WTC11 (cell line): ENCODE measurements at regions not wholly inside any gene's neighbourhood (a gene's known extent, or its start where the extent isn't known, plus 50 kb on each side); places are given as distances from the start of the nearest gene placed in this dataset.

Experiments used
- ATAC-seq: fragments of 200-7000 bp; cut with Tn5 transposase; 2 replicates; pipeline ENCODE4 v1.10.0; 2021; ENCODE audit warnings: mild to moderate bottlenecking, moderate library complexity
- CTCF ChIA-PET: fragments of 300-600 bp; sonication (Branson Sonifier 250); formaldehyde crosslinking; loops from one replicate; lab custom pipeline; 2021; ENCODE audit warnings: antibody characterized with exemption; lab: Charles Lee
- POLR2A ChIA-PET: fragments of 350-600 bp; sonication (Branson Sonifier 250); formaldehyde crosslinking; loops from one replicate; lab custom pipeline; 2021; ENCODE audit warnings: antibody characterized with exemption; lab: Charles Lee
- DNase-seq: peaks from one replicate; pipeline ENCODE4 v3.0.0; 2021; ENCODE audit warnings: low spot score
- H3K27ac Mint-ChIP-seq: 2 replicates; pipeline ENCODE4 v1.8.0; 2021; ENCODE audit warnings: mixed read lengths
- H3K27me3 Mint-ChIP-seq: 2 replicates; pipeline ENCODE4 v1.8.0; 2021; ENCODE audit warnings: low read depth, mild to moderate bottlenecking, moderate library complexity, mixed read lengths
- H3K36me3 Mint-ChIP-seq: 2 replicates; pipeline ENCODE4 v1.8.0; 2021; ENCODE audit warnings: mixed read lengths
- H3K4me1 Mint-ChIP-seq: 2 replicates; pipeline ENCODE4 v1.8.0; 2022; ENCODE audit warnings: mixed read lengths
- H3K4me3 Mint-ChIP-seq: 2 replicates; pipeline ENCODE4 v1.8.0; 2021; ENCODE audit warnings: mild to moderate bottlenecking, moderate library complexity, mixed read lengths
- H3K9me3 Mint-ChIP-seq: 2 replicates; pipeline ENCODE4 v1.8.0; 2021; ENCODE audit warnings: mixed read lengths
- CREM ChIP-seq: sonication (generic); formaldehyde crosslinking; IDR thresholded peaks from 2 replicates; pipeline ENCODE4 v1.8.1; 2022; ENCODE audit warnings: mild to moderate bottlenecking, missing genetic modification reagents, moderate library complexity
- E2F4 ChIP-seq: sonication (generic); formaldehyde crosslinking; IDR thresholded peaks from 2 replicates; pipeline ENCODE4 v1.8.1; 2022; ENCODE audit warnings: low read depth, mild to moderate bottlenecking, moderate library complexity, missing genetic modification reagents, borderline replicate concordance
- ELF4 ChIP-seq: sonication (generic); formaldehyde crosslinking; IDR thresholded peaks from 2 replicates; pipeline ENCODE4 v1.8.1; 2022; ENCODE audit warnings: low read depth, mild to moderate bottlenecking, moderate library complexity, missing genetic modification reagents
- FOXJ3 ChIP-seq: sonication (generic); formaldehyde crosslinking; IDR thresholded peaks from 2 replicates; pipeline ENCODE4 v1.9.0; 2021; ENCODE audit warnings: missing genetic modification reagents, mild to moderate bottlenecking, borderline replicate concordance
- GRHL2 ChIP-seq: fragments of 250-450 bp; sonication (Bioruptor Pico); IDR thresholded peaks from 2 replicates; pipeline ENCODE4 v1.8.0; 2022; ENCODE audit warnings: mild to moderate bottlenecking, moderate library complexity; ENCODE audit not compliant: insufficient replicate concordance, severe bottlenecking
- HMGA2 ChIP-seq: fragments of 250-450 bp; sonication (Bioruptor Pico); IDR thresholded peaks from 2 replicates; pipeline ENCODE4 v1.4.0; 2021; ENCODE audit warnings: mild to moderate bottlenecking, moderate library complexity
- NR3C1 ChIP-seq: sonication (generic); formaldehyde crosslinking; conservative IDR thresholded peaks from 2 replicates; pipeline ENCODE4 v1.8.1; 2023; ENCODE audit warnings: low read depth, mild to moderate bottlenecking, missing genetic modification reagents
- PREB ChIP-seq: sonication (generic); formaldehyde crosslinking; IDR thresholded peaks from 2 replicates; pipeline ENCODE4 v1.8.1; 2022; ENCODE audit warnings: mild to moderate bottlenecking, missing genetic modification reagents, moderate library complexity, borderline replicate concordance
- SMAD3 ChIP-seq: sonication (generic); formaldehyde crosslinking; IDR thresholded peaks from 2 replicates; pipeline ENCODE4 v1.8.0; 2022; ENCODE audit warnings: missing genetic modification reagents, mild to moderate bottlenecking, borderline replicate concordance
- SP1 ChIP-seq: sonication (generic); formaldehyde crosslinking; conservative IDR thresholded peaks from 2 replicates; pipeline ENCODE4 v1.8.1; 2022; ENCODE audit warnings: missing genetic modification reagents
- TEAD4 ChIP-seq: sonication (generic); formaldehyde crosslinking; IDR thresholded peaks from 2 replicates; pipeline ENCODE4 v1.8.0; 2022; ENCODE audit warnings: mild to moderate bottlenecking, missing genetic modification reagents
- USF1 ChIP-seq: sonication (generic); formaldehyde crosslinking; IDR thresholded peaks from 2 replicates; pipeline ENCODE4 v1.8.0; 2022; ENCODE audit warnings: mild to moderate bottlenecking, missing genetic modification reagents
- ZNF232 ChIP-seq: sonication (generic); formaldehyde crosslinking; IDR thresholded peaks from 2 replicates; pipeline ENCODE4 v1.8.0; 2022; ENCODE audit warnings: mild to moderate bottlenecking, missing genetic modification reagents
- ZNF317 ChIP-seq: sonication (generic); formaldehyde crosslinking; IDR thresholded peaks from 2 replicates; pipeline ENCODE4 v1.8.1; 2023; ENCODE audit warnings: low read depth, mild to moderate bottlenecking, moderate library complexity, missing genetic modification reagents, borderline replicate concordance
- ZNF396 ChIP-seq: fragments of 250-450 bp; sonication (Bioruptor Pico); IDR thresholded peaks from 2 replicates; pipeline ENCODE4 v1.8.0; 2021; ENCODE audit warnings: mild to moderate bottlenecking, moderate library complexity, borderline replicate concordance
- ZNF416 ChIP-seq: fragments of 250-450 bp; sonication (Bioruptor Pico); IDR thresholded peaks from 2 replicates; pipeline ENCODE4 v1.9.0; 2021; ENCODE audit warnings: mild to moderate bottlenecking, inconsistent platforms
- ZNF423 ChIP-seq: fragments of 250-450 bp; sonication (Bioruptor Pico); IDR thresholded peaks from 2 replicates; pipeline ENCODE4 v2.1.2; 2022; ENCODE audit warnings: mild to moderate bottlenecking, moderate library complexity
- ZNF512 ChIP-seq: sonication (generic); formaldehyde crosslinking; IDR thresholded peaks from 2 replicates; pipeline ENCODE4 v1.8.1; 2022; ENCODE audit warnings: missing genetic modification reagents, borderline replicate concordance
- TF ChIP-seq, protein P1 (sequence below): fragments of 200-600 bp; IDR thresholded peaks from 2 replicates; pipeline ENCODE4 v1.8.0; 2022; ENCODE audit warnings: antibody characterized with exemption
- TF ChIP-seq, protein P2 (sequence below): fragments of 250-450 bp; sonication (Bioruptor Pico); IDR thresholded peaks from 2 replicates; pipeline ENCODE4 v1.9.0; 2021; ENCODE audit warnings: mild to moderate bottlenecking
- TF ChIP-seq, protein P3 (sequence below): sonication (generic); formaldehyde crosslinking; IDR thresholded peaks from 2 replicates; pipeline ENCODE4 v1.8.1; 2022; ENCODE audit warnings: mild to moderate bottlenecking, moderate library complexity, missing genetic modification reagents

DNA sequence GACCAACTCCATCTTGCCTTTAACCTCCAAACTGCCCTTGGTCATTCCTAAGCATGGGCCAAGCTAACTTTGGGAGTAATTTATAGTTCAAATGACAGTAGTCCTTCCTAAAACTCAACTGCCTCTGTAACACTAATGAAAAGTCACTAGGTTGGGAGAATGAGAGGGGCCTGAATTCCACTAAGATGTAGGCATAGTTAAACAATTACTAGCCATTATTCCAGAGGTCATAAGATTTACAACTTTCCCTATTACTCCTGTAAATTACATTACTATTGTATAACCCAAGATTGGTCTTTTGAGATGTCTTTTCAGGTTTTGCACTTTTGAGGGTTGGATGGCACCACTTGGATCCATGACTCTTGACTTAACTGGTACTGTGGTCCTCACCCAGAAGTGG lies 94.6 kb downstream of the SPP2 start (continued):
- TF ChIP-seq FOXJ3 (CRISPR knock-in tag) (no peak), SP1 (no peak)

GRCh38 chr2:234143896-234144295 lies 93.4 kb downstream of the SPP2 start:
- Mint-ChIP-seq H3K9me3 (peaks cover 8% of the 10 kb centered on the region; the same call in 1 of the 2 replicates), H3K27ac (no peak overlapping the region), H3K27me3 (no peaks in the 10 kb centered on the region; the same call in 1 of the 2 replicates), H3K36me3 (no peaks in the 10 kb centered on the region), H3K4me3 (no peak overlapping the region), H3K4me1 (no peaks in the 10 kb centered on the region)
- TF ChIP-seq GRHL2 (CRISPR knock-in tag) (no peak), ZNF423 (CRISPR knock-in tag) (no peak), ZNF232 (no peak)
- ATAC-seq (no peak), DNase-seq (no peak)
- POLR2A ChIA-PET, result no interaction called here
- CTCF ChIA-PET, result no interaction called here

DNA sequence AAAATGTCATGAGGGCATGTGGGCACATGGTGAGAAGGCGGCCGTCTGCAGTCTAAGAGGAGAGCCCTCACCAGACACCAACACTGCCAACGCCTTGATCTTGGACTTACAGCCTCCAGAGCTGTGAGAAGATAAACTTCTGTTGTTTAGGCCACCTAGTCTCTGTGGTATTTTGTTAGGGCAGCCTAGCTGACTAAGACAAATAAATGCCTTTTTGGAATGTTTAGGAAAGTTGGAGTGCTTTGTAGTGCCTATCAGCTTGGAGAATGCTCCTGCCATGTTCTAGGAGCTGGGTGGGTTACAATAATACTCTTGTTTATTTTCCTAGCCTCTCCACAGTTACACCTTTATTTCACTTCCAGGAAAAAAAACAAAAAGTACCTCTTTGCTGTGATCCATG lies 92.0 kb downstream of the SPP2 start:
- ChIA-PET POLR2A (no interaction called here), CTCF (no interaction called here)
- Mint-ChIP-seq H3K27me3 (no peaks in the 10 kb centered on the region; the same call in 1 of the 2 replicates), H3K9me3 (peaks cover 8% of the 10 kb centered on the region; the same call in 1 of the 2 replicates), H3K36me3 (no peaks in the 10 kb centered on the region), H3K4me3 (no peak overlapping the region), H3K27ac (no peak overlapping the region), H3K4me1 (no peaks in the 10 kb centered on the region)
- TF ChIP-seq ZNF416 (CRISPR knock-in tag) (no peak), NR3C1 (CRISPR knock-in tag) (no peak), ZNF396 (no peak), SMAD3 (CRISPR knock-in tag) (no peak), USF1 (no peak)
- TF ChIP-seq, protein P1, sequence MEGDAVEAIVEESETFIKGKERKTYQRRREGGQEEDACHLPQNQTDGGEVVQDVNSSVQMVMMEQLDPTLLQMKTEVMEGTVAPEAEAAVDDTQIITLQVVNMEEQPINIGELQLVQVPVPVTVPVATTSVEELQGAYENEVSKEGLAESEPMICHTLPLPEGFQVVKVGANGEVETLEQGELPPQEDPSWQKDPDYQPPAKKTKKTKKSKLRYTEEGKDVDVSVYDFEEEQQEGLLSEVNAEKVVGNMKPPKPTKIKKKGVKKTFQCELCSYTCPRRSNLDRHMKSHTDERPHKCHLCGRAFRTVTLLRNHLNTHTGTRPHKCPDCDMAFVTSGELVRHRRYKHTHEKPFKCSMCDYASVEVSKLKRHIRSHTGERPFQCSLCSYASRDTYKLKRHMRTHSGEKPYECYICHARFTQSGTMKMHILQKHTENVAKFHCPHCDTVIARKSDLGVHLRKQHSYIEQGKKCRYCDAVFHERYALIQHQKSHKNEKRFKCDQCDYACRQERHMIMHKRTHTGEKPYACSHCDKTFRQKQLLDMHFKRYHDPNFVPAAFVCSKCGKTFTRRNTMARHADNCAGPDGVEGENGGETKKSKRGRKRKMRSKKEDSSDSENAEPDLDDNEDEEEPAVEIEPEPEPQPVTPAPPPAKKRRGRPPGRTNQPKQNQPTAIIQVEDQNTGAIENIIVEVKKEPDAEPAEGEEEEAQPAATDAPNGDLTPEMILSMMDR, result no peak
- TF ChIP-seq, protein P2, sequence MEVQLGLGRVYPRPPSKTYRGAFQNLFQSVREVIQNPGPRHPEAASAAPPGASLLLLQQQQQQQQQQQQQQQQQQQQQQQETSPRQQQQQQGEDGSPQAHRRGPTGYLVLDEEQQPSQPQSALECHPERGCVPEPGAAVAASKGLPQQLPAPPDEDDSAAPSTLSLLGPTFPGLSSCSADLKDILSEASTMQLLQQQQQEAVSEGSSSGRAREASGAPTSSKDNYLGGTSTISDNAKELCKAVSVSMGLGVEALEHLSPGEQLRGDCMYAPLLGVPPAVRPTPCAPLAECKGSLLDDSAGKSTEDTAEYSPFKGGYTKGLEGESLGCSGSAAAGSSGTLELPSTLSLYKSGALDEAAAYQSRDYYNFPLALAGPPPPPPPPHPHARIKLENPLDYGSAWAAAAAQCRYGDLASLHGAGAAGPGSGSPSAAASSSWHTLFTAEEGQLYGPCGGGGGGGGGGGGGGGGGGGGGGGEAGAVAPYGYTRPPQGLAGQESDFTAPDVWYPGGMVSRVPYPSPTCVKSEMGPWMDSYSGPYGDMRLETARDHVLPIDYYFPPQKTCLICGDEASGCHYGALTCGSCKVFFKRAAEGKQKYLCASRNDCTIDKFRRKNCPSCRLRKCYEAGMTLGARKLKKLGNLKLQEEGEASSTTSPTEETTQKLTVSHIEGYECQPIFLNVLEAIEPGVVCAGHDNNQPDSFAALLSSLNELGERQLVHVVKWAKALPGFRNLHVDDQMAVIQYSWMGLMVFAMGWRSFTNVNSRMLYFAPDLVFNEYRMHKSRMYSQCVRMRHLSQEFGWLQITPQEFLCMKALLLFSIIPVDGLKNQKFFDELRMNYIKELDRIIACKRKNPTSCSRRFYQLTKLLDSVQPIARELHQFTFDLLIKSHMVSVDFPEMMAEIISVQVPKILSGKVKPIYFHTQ (CRISPR knock-in tag), result no peak
- DNase-seq (no peak), ATAC-seq (no peak)

- no peak for ATAC-seq
- no peaks in the 10 kb centered on the region for H3K36me3 Mint-ChIP-seq
- no peak overlapping the region for H3K27ac Mint-ChIP-seq
- POLR2A ChIA-PET, result no interaction called here
- no peaks in the 10 kb centered on the region; the same call in 1 of the 2 replicates for H3K27me3 Mint-ChIP-seq
- H3K4me1 Mint-ChIP-seq, result peaks cover 16% of the 10 kb centered on the region
- peaks cover 12% of the 10 kb centered on the region for H3K9me3 Mint-ChIP-seq
- CTCF ChIA-PET, result no interaction called here
- DNase-seq, result no peak
- H3K4me3 Mint-ChIP-seq, result no peak overlapping the region
- TF ChIP-seq HMGA2 (CRISPR knock-in tag) (no peak), CREM (no peak), ZNF512 (no peak), TEAD4 (CRISPR knock-in tag) (no peak), ZNF317 (CRISPR knock-in tag) (no peak), PREB (CRISPR knock-in tag) (no peak), ELF4 (CRISPR knock-in tag) (no peak), E2F4 (CRISPR knock-in tag) (no peak)
- TF ChIP-seq, protein P3, sequence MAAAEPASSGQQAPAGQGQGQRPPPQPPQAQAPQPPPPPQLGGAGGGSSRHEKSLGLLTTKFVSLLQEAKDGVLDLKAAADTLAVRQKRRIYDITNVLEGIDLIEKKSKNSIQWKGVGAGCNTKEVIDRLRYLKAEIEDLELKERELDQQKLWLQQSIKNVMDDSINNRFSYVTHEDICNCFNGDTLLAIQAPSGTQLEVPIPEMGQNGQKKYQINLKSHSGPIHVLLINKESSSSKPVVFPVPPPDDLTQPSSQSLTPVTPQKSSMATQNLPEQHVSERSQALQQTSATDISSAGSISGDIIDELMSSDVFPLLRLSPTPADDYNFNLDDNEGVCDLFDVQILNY, result no peak
Measured at GRCh38 chr2:234139755-234140154, 89.3 kb downstream of the SPP2 start.
